ENCODE measurements at regions not wholly inside any gene's neighbourhood (a gene's known extent, or its start where the extent isn't known, plus 50 kb on each side); places are given as distances from the start of the nearest gene placed in this dataset.

DNA sequence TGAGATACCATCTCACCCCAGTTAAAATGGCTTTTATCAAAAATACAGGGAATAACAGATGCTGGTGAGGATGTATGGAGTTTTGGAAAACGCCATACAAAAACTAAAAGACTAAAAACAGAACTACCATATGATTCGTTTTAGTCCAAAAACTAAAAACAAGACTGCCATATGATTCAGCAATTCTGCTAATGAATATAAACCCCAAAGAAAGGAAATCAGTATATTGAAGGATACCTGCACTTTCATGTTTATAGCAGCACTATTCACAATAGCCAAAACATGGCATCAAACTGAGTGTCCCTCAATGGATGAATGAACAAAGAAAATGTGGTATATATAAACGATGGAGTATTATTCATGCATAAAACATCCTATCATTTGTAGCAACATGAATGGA is 224.4 kb upstream of the MC4R start:
- no peak for DNase-seq (ENCODE audit: low spot score)
- no peak overlapping the region for H3K27ac ChIP-seq
- CTCF ChIA-PET, result no interaction called here
- POLR2A ChIA-PET (ENCODE audit: low non-redundant PET), result no interaction called here
- TF ChIP-seq CTCF (conservative IDR thresholded peaks at IDR 0.05; ENCODE audit: low read depth), result no peak

DNA sequence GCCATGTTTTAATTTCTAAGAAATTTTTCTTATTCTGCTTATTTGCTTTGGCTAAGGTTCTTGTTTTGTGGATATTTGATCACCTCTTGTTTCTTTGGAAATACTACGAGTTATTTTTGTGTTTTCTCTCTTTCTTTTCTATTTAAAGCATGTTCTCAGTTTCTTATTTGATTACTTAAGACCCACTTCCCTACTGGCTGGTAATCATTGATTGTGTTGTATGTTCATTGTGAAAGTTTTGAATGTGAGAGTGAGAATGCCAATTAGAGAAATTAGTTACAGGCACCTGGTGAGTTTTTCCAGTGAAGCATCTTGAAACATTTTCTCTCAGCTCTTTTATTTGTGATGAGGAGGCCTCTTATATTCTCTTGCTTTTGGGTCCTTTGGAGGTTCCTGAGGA is 226.7 kb upstream of the MC4R start:
- CTCF ChIA-PET, result no interaction called here
- TF ChIP-seq CTCF (conservative IDR thresholded peaks at IDR 0.05; ENCODE audit: low read depth), result no peak
- no peak overlapping the region for H3K27ac ChIP-seq
- DNase-seq (ENCODE audit: low spot score), result no peak
- POLR2A ChIA-PET (ENCODE audit: low non-redundant PET), result no interaction called here

- ChIA-PET CTCF (no interaction called here), POLR2A (ENCODE audit: low non-redundant PET) (no interaction called here)
- no peak overlapping the region for H3K27ac ChIP-seq
- TF ChIP-seq CTCF (conservative IDR thresholded peaks at IDR 0.05; ENCODE audit: low read depth), result no peak
- DNase-seq (ENCODE audit: low spot score), result no peak
Observed at GRCh38 chr18:60599995-60600394, 227.4 kb upstream of the MC4R start.

- no peak overlapping the region for H3K27ac ChIP-seq
- ChIA-PET CTCF (no interaction called here), POLR2A (ENCODE audit: low non-redundant PET) (no interaction called here)
- DNase-seq (ENCODE audit: low spot score), result no peak
- TF ChIP-seq CTCF (conservative IDR thresholded peaks at IDR 0.05; ENCODE audit: low read depth), result no peak
Observed at GRCh38 chr18:60601249-60601648, 228.7 kb upstream of the MC4R start.

GRCh38 chr18:60623331-60623730 is 250.8 kb upstream of the MC4R start:
- DNase-seq (ENCODE audit: low spot score), result no peak

GRCh38 chr18:60624207-60624606 is 251.6 kb upstream of the MC4R start:
- H3K27ac ChIP-seq, result no peak overlapping the region
- no peak for TF ChIP-seq CTCF (conservative IDR thresholded peaks at IDR 0.05; ENCODE audit: low read depth)
- CTCF ChIA-PET, result interaction anchor here (0.6 kb wide), 1 partner anchor 615 kb away, joined by 3 read pairs; no protein-coding TSS in a partner anchor
- POLR2A ChIA-PET (ENCODE audit: low non-redundant PET), result no interaction called here
- DNase-seq (ENCODE audit: low spot score), result no peak

More at GRCh38 chr18:60623331-60623730, 250.8 kb upstream of the MC4R start:
- H3K27ac ChIP-seq, result no peak overlapping the region
- ChIA-PET POLR2A (ENCODE audit: low non-redundant PET) (no interaction called here), CTCF (no interaction called here)
- no peak for TF ChIP-seq CTCF (conservative IDR thresholded peaks at IDR 0.05; ENCODE audit: low read depth)

GRCh38 chr18:60639836-60640235 is 267.3 kb upstream of the MC4R start:
- DNase-seq (ENCODE audit: low spot score), result no peak
- CTCF ChIA-PET, result no interaction called here
- no peak for TF ChIP-seq CTCF (conservative IDR thresholded peaks at IDR 0.05; ENCODE audit: low read depth)

More at GRCh38 chr18:60639836-60640235, 267.3 kb upstream of the MC4R start:
- POLR2A ChIA-PET (ENCODE audit: low non-redundant PET), result no interaction called here
- H3K27ac ChIP-seq, result no peak overlapping the region

Measured in RWPE1 (cell line).